ENCODE measurements at regions not wholly inside any gene's neighbourhood (a gene's known extent, or its start where the extent isn't known, plus 50 kb on each side); places are given as distances from the start of the nearest gene placed in this dataset.

DNA sequence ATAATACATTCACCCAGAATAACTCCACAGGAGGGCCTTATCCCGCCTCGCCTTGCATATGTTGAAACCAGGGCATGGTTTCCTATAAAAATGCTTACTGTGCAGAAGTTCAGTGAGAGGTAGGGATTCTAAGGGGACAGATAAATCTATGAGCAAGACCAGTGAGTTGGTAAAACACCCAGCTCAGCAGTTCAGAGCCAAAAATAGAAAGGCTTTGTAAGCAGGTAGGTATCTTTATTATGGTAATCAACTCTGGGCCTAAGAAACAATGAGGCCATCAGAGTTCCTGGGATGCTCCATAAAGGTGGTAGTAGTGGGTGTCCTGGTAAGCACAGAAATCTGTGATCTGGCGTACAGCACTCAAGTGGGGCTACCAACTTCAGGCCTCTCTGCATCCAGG is 549.4 kb upstream of the CDH5 start (continued):
- TF ChIP-seq JUND (IDR thresholded peaks at IDR 0.05) (no peak), RAD21 (IDR thresholded peaks at IDR 0.05; ENCODE audit: low read depth) (no peak)
- TF ChIP-seq, protein P1, sequence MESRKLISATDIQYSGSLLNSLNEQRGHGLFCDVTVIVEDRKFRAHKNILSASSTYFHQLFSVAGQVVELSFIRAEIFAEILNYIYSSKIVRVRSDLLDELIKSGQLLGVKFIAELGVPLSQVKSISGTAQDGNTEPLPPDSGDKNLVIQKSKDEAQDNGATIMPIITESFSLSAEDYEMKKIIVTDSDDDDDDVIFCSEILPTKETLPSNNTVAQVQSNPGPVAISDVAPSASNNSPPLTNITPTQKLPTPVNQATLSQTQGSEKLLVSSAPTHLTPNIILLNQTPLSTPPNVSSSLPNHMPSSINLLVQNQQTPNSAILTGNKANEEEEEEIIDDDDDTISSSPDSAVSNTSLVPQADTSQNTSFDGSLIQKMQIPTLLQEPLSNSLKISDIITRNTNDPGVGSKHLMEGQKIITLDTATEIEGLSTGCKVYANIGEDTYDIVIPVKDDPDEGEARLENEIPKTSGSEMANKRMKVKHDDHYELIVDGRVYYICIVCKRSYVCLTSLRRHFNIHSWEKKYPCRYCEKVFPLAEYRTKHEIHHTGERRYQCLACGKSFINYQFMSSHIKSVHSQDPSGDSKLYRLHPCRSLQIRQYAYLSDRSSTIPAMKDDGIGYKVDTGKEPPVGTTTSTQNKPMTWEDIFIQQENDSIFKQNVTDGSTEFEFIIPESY (IDR thresholded peaks at IDR 0.05; ENCODE audit: extremely low read depth, insufficient replicate concordance, low read length) = no peak

DNA sequence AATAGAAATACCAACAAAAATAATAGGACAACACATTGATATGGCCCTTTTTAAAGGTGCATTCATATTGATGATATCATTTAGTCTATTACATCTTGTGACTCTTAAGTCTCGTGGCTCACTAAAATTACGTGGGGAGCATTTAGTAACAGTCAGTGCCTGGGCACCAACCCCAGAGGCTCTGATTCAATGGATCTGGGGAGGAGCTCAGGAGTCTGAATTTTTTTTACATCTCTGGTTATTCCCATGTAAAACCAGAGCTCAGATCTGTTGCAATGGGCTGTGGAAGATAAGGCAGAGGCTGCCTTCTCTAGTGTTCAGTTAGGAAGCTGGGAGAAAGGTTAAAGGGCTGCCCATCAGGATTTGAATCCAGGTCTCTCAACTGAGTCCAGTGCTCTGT is 549.9 kb upstream of the CDH5 start:
- no peak overlapping the region for H3K27ac ChIP-seq (ENCODE audit: low read depth, low read length)
- intact Hi-C loops (cut with micrococcal nuclease) = no loop called here
- no peak overlapping the region for H2AFZ ChIP-seq (ENCODE audit: low read depth, low read length, poor library complexity, severe bottlenecking)
- H3K9me2 ChIP-seq (ENCODE audit: insufficient read depth) = no peaks in the 10 kb centered on the region
- H3K9me3 ChIP-seq (ENCODE audit: control insufficient read depth in 1 of 2, insufficient read depth in 1 of 2, low read depth in 1 of 2, low read length in 2 of 2) = no peaks in the 10 kb centered on the region
- H4K20me1 ChIP-seq (ENCODE audit: insufficient read depth) = no peaks in the 10 kb centered on the region
- DNase-seq (ENCODE audit: low read depth, low spot score) = no peak
- CTCF ChIA-PET = no interaction called here
- TF ChIP-seq RAD21 (IDR thresholded peaks at IDR 0.05; ENCODE audit: low read depth) (no peak), POLR2A (IDR thresholded peaks at IDR 0.05; ENCODE audit: borderline replicate concordance, extremely low read depth, insufficient read depth, insufficient read length) (no peak), CEBPB (IDR thresholded peaks at IDR 0.05; ENCODE audit: low read depth) (no peak), JUND (IDR thresholded peaks at IDR 0.05) (no peak), SP1 (IDR thresholded peaks at IDR 0.05; ENCODE audit: low read depth) (no peak), EGR1 (IDR thresholded peaks at IDR 0.05; ENCODE audit: low read depth) (no peak), ZFX (IDR thresholded peaks at IDR 0.05) (no peak), YY1 (IDR thresholded peaks at IDR 0.05; ENCODE audit: extremely low read depth, insufficient replicate concordance, low read depth, low read length) (no peak)
- TF ChIP-seq, protein P2, sequence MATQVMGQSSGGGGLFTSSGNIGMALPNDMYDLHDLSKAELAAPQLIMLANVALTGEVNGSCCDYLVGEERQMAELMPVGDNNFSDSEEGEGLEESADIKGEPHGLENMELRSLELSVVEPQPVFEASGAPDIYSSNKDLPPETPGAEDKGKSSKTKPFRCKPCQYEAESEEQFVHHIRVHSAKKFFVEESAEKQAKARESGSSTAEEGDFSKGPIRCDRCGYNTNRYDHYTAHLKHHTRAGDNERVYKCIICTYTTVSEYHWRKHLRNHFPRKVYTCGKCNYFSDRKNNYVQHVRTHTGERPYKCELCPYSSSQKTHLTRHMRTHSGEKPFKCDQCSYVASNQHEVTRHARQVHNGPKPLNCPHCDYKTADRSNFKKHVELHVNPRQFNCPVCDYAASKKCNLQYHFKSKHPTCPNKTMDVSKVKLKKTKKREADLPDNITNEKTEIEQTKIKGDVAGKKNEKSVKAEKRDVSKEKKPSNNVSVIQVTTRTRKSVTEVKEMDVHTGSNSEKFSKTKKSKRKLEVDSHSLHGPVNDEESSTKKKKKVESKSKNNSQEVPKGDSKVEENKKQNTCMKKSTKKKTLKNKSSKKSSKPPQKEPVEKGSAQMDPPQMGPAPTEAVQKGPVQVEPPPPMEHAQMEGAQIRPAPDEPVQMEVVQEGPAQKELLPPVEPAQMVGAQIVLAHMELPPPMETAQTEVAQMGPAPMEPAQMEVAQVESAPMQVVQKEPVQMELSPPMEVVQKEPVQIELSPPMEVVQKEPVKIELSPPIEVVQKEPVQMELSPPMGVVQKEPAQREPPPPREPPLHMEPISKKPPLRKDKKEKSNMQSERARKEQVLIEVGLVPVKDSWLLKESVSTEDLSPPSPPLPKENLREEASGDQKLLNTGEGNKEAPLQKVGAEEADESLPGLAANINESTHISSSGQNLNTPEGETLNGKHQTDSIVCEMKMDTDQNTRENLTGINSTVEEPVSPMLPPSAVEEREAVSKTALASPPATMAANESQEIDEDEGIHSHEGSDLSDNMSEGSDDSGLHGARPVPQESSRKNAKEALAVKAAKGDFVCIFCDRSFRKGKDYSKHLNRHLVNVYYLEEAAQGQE (IDR thresholded peaks at IDR 0.05; ENCODE audit: low read depth) = no peak
- TF ChIP-seq, protein P3, sequence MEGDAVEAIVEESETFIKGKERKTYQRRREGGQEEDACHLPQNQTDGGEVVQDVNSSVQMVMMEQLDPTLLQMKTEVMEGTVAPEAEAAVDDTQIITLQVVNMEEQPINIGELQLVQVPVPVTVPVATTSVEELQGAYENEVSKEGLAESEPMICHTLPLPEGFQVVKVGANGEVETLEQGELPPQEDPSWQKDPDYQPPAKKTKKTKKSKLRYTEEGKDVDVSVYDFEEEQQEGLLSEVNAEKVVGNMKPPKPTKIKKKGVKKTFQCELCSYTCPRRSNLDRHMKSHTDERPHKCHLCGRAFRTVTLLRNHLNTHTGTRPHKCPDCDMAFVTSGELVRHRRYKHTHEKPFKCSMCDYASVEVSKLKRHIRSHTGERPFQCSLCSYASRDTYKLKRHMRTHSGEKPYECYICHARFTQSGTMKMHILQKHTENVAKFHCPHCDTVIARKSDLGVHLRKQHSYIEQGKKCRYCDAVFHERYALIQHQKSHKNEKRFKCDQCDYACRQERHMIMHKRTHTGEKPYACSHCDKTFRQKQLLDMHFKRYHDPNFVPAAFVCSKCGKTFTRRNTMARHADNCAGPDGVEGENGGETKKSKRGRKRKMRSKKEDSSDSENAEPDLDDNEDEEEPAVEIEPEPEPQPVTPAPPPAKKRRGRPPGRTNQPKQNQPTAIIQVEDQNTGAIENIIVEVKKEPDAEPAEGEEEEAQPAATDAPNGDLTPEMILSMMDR (IDR thresholded peaks at IDR 0.05 in 2 of 3, conservative IDR thresholded peaks at IDR 0.05 in 1 of 3; ENCODE audit: borderline replicate concordance in 1 of 3, insufficient read depth in 1 of 3, low read depth in 2 of 3, low read length in 2 of 3) = no peak
- TF ChIP-seq, protein P1 (IDR thresholded peaks at IDR 0.05; ENCODE audit: extremely low read depth, insufficient replicate concordance, low read length) = no peak
- RAD21 ChIA-PET (ENCODE audit: low non-redundant PET in 1 of 2, low total read pairs in 2 of 2, uncharacterized antibody in 2 of 2, unreplicated experiment in 2 of 2) = no interaction called here
- no peak overlapping the region for H3K9ac ChIP-seq (ENCODE audit: low read length)
- H3K36me3 ChIP-seq (ENCODE audit: control insufficient read depth in 1 of 2, insufficient read depth in 2 of 2, low read length in 2 of 2) = no peaks in the 10 kb centered on the region
- H3K4me3 ChIP-seq (replicated peaks in 1 of 2; ENCODE audit: low read depth in 1 of 2, low read length in 2 of 2) = no peak overlapping the region
- no peak for ATAC-seq
- H3K79me2 ChIP-seq (ENCODE audit: insufficient read depth, low read length) = no peaks in the 10 kb centered on the region
- H3K4me1 ChIP-seq (ENCODE audit: control insufficient read depth in 1 of 2, insufficient read depth in 2 of 2, low read length in 2 of 2) = no peaks in the 10 kb centered on the region
- POLR2A ChIA-PET = no interaction called here
- BruUV-seq (replicated peaks) = no TSS peak
- H3K4me2 ChIP-seq (ENCODE audit: low read length) = no peak overlapping the region
- H3K27me3 ChIP-seq (ENCODE audit: insufficient read depth, low read length) = no peaks in the 10 kb centered on the region
